ENCODE measurements at regions not wholly inside any gene's neighbourhood (a gene's known extent, or its start where the extent isn't known, plus 50 kb on each side); places are given as distances from the start of the nearest gene placed in this dataset.
A peak's percentile ranks its signal among the peaks of the same experiment; 100 is the strongest.

DNA sequence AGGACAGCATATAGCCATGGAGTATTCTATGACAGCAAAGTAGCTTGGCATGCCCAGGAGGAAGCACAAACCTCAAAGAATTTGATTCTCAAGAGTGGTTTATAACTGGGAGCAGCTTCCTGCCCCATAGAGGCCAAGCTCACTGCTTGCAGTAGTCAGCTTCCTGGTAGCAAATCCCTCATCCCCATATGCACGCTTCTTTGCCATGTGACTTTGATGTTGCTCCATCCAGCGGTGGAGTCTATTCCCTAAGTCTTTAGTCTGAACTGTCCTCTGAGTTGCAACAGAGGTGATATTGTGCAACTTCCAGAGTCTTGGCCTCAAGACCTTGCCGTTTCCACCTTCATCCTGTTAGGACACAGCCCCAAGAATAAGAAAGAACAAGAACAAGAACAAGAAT is 996.8 kb upstream of the TMEM132C start:
- TF ChIP-seq, protein P1, sequence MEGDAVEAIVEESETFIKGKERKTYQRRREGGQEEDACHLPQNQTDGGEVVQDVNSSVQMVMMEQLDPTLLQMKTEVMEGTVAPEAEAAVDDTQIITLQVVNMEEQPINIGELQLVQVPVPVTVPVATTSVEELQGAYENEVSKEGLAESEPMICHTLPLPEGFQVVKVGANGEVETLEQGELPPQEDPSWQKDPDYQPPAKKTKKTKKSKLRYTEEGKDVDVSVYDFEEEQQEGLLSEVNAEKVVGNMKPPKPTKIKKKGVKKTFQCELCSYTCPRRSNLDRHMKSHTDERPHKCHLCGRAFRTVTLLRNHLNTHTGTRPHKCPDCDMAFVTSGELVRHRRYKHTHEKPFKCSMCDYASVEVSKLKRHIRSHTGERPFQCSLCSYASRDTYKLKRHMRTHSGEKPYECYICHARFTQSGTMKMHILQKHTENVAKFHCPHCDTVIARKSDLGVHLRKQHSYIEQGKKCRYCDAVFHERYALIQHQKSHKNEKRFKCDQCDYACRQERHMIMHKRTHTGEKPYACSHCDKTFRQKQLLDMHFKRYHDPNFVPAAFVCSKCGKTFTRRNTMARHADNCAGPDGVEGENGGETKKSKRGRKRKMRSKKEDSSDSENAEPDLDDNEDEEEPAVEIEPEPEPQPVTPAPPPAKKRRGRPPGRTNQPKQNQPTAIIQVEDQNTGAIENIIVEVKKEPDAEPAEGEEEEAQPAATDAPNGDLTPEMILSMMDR (IDR thresholded peaks at IDR 0.05; ENCODE audit: low read length, missing control alignments), result no peak
- DNase-seq (ENCODE audit: low read depth), result peak; percentile 94
- H3K4me3 ChIP-seq (replicated peaks; ENCODE audit: low read depth, low read length), result no peak overlapping the region

GRCh38 chr12:127271776-127272175 is 995.2 kb upstream of the TMEM132C start:
- no peak overlapping the region for H3K4me3 ChIP-seq (replicated peaks; ENCODE audit: low read depth, low read length)
- TF ChIP-seq, protein P1 (IDR thresholded peaks at IDR 0.05; ENCODE audit: low read length, missing control alignments), result no peak
- no peak for DNase-seq (ENCODE audit: low read depth)

GRCh38 chr12:127272864-127273263 is 994.1 kb upstream of the TMEM132C start:
- TF ChIP-seq, protein P1 (IDR thresholded peaks at IDR 0.05; ENCODE audit: low read length, missing control alignments), result no peak
- DNase-seq (ENCODE audit: low read depth), result peak; percentile 78
- H3K4me3 ChIP-seq (replicated peaks; ENCODE audit: low read depth, low read length), result no peak overlapping the region

DNA sequence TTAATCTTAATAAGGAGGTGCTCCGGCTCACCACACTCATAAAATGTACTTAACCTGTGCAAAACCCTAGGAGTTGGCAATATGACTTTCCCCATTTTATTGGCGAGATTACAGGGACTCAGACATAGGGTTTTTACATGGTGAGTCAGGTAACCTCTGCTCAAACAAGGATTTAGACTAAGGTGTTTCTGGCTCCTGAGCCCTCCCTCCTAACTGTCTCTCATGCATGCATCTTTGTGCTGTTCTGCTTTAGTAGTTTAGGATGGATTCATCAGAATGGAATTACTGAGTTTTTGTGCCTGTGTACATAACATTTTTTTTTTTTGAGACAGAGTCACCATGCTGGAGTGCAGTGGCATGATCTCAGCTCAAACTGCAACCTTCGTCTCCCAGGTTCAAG is 993.3 kb upstream of the TMEM132C start:
- no peak overlapping the region for H3K4me3 ChIP-seq (replicated peaks; ENCODE audit: low read depth, low read length)
- DNase-seq (ENCODE audit: low read depth), result no peak
- TF ChIP-seq, protein P1 (IDR thresholded peaks at IDR 0.05; ENCODE audit: low read length, missing control alignments), result no peak

DNA sequence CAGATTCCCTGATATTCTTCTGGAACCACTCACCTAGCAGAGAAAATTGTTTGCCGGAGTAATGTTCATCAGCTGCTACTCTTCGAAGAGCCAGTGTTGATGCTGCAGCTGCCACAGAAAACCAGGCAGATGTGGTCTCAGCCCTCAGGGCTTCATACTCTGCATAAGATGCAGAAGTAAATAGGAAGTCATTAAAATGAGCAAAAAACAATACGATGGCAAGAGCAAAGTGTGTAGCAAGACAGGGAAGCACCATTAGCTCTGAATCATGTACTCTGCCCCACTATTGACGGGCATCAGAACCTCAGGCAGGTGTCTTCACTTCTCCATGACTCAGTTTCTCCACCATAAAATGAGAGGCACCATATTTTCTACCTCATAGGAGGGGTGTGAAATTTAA is 991.6 kb upstream of the TMEM132C start:
- no peak for DNase-seq (ENCODE audit: low read depth)
- no peak overlapping the region for H3K4me3 ChIP-seq (replicated peaks; ENCODE audit: low read depth, low read length)
- TF ChIP-seq, protein P1 (IDR thresholded peaks at IDR 0.05; ENCODE audit: low read length, missing control alignments), result no peak

GRCh38 chr12:127277882-127278281 is 989.1 kb upstream of the TMEM132C start:
- TF ChIP-seq, protein P1 (IDR thresholded peaks at IDR 0.05; ENCODE audit: low read length, missing control alignments), result no peak
- H3K4me3 ChIP-seq (replicated peaks; ENCODE audit: low read depth, low read length), result no peak overlapping the region
- no peak for DNase-seq (ENCODE audit: low read depth)

DNA sequence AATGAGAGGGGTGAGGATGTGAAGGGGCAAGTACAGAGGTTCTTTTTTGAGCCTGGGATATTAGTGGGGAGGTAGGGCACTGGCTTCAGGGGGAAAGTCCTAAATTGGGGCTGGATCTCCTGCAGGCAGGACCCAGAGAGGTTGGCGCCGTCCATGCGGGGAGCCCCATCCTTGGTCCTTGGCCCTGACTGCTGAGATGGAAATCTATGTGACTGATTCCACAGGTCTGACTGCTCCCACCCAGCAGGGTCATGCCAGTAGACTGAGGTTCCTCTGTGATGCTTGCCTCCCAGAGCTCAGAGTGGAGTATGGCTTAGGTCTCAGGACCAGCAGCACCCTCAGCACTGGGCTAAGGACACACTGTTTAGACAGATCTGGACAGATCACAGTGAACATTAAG is 988.6 kb upstream of the TMEM132C start:
- no peak for DNase-seq (ENCODE audit: low read depth)
- TF ChIP-seq, protein P1 (IDR thresholded peaks at IDR 0.05; ENCODE audit: low read length, missing control alignments), result no peak
- no peak overlapping the region for H3K4me3 ChIP-seq (replicated peaks; ENCODE audit: low read depth, low read length)

All from fibroblast of pulmonary artery (primary cell).